ENCODE measurements at regions not wholly inside any gene's neighbourhood (a gene's known extent, or its start where the extent isn't known, plus 50 kb on each side); places are given as distances from the start of the nearest gene placed in this dataset.

DNA sequence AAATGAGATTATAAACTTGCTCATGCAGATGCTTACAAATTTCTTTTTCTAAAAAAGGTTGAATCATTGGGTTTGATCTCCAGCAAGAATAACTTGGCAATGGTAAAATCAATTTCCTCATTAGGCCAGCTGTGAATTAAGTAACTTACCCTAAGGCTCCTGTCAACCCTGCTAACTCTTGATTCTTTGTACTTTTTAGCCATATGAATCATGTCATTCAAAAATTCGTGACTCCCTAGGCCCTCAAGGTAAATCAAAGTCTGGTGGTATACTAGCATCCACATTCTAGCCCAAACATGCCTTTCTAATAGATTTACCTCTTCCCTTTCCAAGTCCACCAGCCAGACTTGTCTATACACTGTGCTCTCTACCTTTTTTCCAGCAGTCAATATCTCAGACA lies 420.8 kb upstream of the BRINP1 start:
- H3K27ac ChIP-seq = no peak overlapping the region
- intact Hi-C loops (cut with DNase I) = no loop called here
- no peak overlapping the region for H3K4me3 ChIP-seq
- DNase-seq (ENCODE audit: low spot score in 2 of 2) = no peak
- H3K9me3 ChIP-seq = no peaks in the 10 kb centered on the region
- H3K36me3 ChIP-seq = no peaks in the 10 kb centered on the region
- H3K27me3 ChIP-seq = no peaks in the 10 kb centered on the region
- TF ChIP-seq, protein P1, sequence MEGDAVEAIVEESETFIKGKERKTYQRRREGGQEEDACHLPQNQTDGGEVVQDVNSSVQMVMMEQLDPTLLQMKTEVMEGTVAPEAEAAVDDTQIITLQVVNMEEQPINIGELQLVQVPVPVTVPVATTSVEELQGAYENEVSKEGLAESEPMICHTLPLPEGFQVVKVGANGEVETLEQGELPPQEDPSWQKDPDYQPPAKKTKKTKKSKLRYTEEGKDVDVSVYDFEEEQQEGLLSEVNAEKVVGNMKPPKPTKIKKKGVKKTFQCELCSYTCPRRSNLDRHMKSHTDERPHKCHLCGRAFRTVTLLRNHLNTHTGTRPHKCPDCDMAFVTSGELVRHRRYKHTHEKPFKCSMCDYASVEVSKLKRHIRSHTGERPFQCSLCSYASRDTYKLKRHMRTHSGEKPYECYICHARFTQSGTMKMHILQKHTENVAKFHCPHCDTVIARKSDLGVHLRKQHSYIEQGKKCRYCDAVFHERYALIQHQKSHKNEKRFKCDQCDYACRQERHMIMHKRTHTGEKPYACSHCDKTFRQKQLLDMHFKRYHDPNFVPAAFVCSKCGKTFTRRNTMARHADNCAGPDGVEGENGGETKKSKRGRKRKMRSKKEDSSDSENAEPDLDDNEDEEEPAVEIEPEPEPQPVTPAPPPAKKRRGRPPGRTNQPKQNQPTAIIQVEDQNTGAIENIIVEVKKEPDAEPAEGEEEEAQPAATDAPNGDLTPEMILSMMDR (IDR thresholded peaks at IDR 0.05) = no peak
- H3K4me1 ChIP-seq = no peaks in the 10 kb centered on the region

DNA sequence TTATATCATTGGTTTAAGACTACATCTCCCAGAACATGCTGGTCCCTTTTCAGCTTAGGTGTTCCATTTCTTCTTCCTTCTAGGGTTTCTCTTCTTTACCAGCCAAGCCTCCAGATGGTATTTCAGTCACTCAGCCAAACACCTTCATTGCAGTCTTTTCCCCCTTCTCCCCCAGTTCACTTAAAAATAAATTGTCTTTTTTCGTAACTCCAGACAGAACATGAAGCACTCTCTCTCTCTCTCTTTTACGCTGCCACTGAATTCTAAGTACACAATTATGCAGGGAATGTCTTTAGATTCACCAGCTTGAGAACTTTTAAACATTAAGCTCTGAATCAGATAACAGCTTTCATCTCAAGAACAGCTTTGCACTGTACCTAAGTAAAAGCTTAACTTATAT lies 419.7 kb upstream of the BRINP1 start:
- Histone ChIP-seq H3K4me1 (no peaks in the 10 kb centered on the region), H3K36me3 (no peaks in the 10 kb centered on the region), H3K27ac (no peak overlapping the region), H3K4me3 (no peak overlapping the region), H3K27me3 (no peaks in the 10 kb centered on the region), H3K9me3 (no peaks in the 10 kb centered on the region)
- no peak for DNase-seq (ENCODE audit: low spot score in 2 of 2)
- TF ChIP-seq, protein P1 (IDR thresholded peaks at IDR 0.05) = no peak
- intact Hi-C loops (cut with DNase I) = no loop called here

DNA sequence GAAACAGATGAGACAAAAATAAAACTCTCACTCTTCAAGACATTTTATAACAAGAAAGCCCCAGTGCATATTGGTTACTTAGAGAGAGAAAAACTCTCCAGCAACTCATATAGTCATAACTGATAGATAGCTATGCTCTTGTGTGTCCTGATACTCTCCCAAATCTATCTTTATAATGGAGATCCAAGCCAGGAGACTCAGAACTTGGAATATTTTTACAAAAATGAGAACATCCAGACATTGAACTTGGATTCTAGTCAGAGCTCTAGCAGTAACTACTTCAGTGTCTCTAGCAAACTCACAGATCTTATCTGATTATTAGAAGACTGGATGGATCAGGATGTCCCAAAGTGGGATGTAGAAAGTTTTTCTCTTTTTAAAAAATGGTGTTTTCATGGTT lies 412.7 kb upstream of the BRINP1 start:
- no peak overlapping the region for H3K4me3 ChIP-seq
- no peaks in the 10 kb centered on the region for H3K36me3 ChIP-seq
- no peak for DNase-seq (ENCODE audit: low spot score in 2 of 2)
- TF ChIP-seq, protein P1 (IDR thresholded peaks at IDR 0.05) = no peak
- no peaks in the 10 kb centered on the region for H3K9me3 ChIP-seq
- no peaks in the 10 kb centered on the region for H3K4me1 ChIP-seq
- no peaks in the 10 kb centered on the region for H3K27me3 ChIP-seq
- H3K27ac ChIP-seq = no peak overlapping the region
- intact Hi-C loops (cut with DNase I) = no loop called here

DNA sequence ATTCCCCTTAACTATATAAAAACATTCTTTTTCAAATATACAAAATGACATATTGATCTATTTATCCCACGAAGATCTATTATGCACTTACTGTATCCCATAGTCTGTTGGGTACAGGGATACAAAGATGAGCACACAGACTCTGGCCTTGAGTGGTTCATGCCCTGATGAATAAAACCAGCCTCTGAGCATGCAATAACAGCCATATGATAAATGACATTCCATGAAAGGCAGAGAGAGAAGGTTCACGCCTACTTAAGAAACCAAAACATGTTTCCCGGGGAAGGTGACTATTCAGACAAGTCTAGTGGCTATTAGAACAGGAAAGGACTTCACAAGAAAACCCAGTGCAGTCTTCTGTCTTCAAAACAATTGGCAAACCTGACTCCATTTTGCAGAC lies 406.2 kb upstream of the BRINP1 start:
- Histone ChIP-seq H3K27ac (no peak overlapping the region), H3K36me3 (no peaks in the 10 kb centered on the region), H3K9me3 (no peaks in the 10 kb centered on the region), H3K4me3 (no peak overlapping the region), H3K4me1 (no peaks in the 10 kb centered on the region), H3K27me3 (no peaks in the 10 kb centered on the region)
- TF ChIP-seq, protein P1 (IDR thresholded peaks at IDR 0.05) = no peak
- DNase-seq (ENCODE audit: low spot score in 2 of 2) = no peak
- intact Hi-C loops (cut with DNase I) = no loop called here

DNA sequence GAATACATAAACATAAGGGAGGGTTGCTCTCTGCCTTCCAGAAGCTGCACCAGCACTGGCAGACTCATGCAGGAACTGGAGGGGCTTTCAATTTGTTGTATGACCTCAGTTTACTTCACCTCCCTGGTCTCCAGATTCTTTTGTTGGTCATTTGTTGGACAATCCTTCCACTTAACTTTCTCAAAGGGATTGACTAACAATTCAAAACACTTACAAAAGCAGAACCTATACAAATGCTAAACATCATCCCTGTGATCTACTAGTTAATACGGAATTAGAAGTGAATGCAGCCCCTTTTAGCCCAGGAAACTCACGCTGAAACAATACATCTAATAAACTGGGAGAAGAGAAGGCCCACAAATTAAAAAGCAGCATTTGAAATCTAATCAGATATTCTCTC lies 404.6 kb upstream of the BRINP1 start:
- no peaks in the 10 kb centered on the region for H3K9me3 ChIP-seq
- H3K36me3 ChIP-seq = no peaks in the 10 kb centered on the region
- no peaks in the 10 kb centered on the region for H3K4me1 ChIP-seq
- H3K4me3 ChIP-seq = no peak overlapping the region
- TF ChIP-seq, protein P1 (IDR thresholded peaks at IDR 0.05) = no peak
- intact Hi-C loops (cut with DNase I) = no loop called here
- H3K27ac ChIP-seq = no peak overlapping the region
- DNase-seq (ENCODE audit: low spot score in 2 of 2) = no peak
- no peaks in the 10 kb centered on the region for H3K27me3 ChIP-seq

DNA sequence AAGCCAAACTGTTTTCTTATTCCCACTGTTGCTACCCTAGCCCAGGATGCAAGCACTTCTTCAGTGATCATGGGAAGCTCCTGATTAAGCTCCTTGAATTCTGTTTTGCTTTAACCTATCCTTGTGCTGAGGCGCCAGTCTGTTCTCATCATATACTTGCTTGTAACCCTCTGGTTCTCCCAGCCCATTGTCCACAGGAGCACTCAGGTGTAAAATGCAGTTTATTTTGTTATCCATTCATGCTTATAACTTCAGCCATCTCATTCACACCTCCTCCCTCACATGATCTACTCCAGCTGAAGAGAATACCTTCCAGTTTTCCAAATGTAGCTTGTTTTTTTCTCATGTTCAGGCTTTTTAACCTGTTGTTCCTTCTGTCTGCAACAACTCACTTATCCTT lies 402.1 kb upstream of the BRINP1 start:
- H3K9me3 ChIP-seq = no peaks in the 10 kb centered on the region
- no peaks in the 10 kb centered on the region for H3K36me3 ChIP-seq
- no peak overlapping the region for H3K27ac ChIP-seq
- H3K4me1 ChIP-seq = no peaks in the 10 kb centered on the region
- TF ChIP-seq, protein P1 (IDR thresholded peaks at IDR 0.05) = no peak
- DNase-seq (ENCODE audit: low spot score in 2 of 2) = no peak
- intact Hi-C loops (cut with DNase I) = no loop called here
- H3K27me3 ChIP-seq = no peaks in the 10 kb centered on the region
- no peak overlapping the region for H3K4me3 ChIP-seq

Data from ascending aorta (tissue), 2 donors.